RPMI7951 (cell line): ENCODE measurements at regions not wholly inside any gene's neighbourhood (a gene's known extent, or its start where the extent isn't known, plus 50 kb on each side); places are given as distances from the start of the nearest gene placed in this dataset.

ENCODE experiments used
- DNase-seq: peaks from one replicate; pipeline ENCODE4 v3.0.0-alpha.2; 2012; ENCODE audit warnings: low read depth

- no peak for DNase-seq
Measured at GRCh38 chr11:109349276-109350080, 72.5 kb upstream of the C11orf87 start.

- no peak for DNase-seq
Measured at GRCh38 chr11:109350091-109350490, 71.9 kb upstream of the C11orf87 start.

- DNase-seq = no peak
Measured at GRCh38 chr11:109362059-109362458, 59.9 kb upstream of the C11orf87 start.

- DNase-seq = no peak
Measured at GRCh38 chr11:109363682-109364081, 58.3 kb upstream of the C11orf87 start.

- DNase-seq = no peak
Measured at GRCh38 chr11:109364851-109365250, 57.1 kb upstream of the C11orf87 start.

GRCh38 chr11:109371444-109372176, 50.4 kb upstream of the C11orf87 start:
- no peak for DNase-seq
